GM18858 (cell line): ENCODE measurements at regions not wholly inside any gene's neighbourhood (a gene's known extent, or its start where the extent isn't known, plus 50 kb on each side); places are given as distances from the start of the nearest gene placed in this dataset.
"Not testable (repeated sequence)": the region's sequence is repeated elsewhere in the genome, so short reads cannot be mapped to it uniquely, and the experiment has no call there.

ENCODE experiments used
- ATAC-seq: cut with Tn5 transposase; IDR thresholded peaks from one replicate; pipeline ENCODE4 v1.9.1; 2021; ENCODE audit not compliant: unreplicated experiment

DNA sequence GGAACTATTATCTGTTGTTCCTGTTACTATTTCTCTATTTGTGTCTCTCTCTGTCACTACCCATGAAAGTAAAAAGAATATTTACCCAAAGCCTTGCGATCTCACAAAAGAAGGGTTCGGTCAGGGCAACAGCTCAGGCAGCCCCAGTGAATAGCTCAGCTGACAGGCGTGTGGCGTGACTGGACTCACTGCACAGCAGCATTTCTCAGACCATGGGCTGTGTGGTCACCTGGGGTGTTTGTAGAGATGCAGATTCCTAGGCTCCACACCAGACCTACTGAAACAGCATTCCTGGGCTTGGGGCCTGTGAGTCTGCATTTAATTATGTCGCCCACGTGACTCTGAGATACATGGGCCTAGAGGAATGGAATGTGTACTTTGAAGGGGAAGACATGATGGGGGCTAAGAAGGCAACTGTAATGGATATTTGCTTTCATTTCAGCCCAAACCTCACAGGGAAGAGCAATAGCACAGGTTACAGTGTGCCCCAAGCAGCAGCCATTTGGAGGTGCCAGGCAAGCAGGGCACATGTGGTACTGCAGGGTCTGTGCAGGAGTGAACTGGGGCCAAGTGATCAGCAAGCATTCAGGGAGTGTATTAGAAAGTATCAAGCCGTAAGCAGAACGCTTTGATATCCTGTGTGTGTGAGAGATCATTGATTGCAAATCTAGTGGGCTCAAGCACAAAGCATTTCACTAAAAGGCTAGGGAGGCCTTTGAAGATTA, 90.4 kb upstream of the RBMS1 start:
- ATAC-seq = no peak

DNA sequence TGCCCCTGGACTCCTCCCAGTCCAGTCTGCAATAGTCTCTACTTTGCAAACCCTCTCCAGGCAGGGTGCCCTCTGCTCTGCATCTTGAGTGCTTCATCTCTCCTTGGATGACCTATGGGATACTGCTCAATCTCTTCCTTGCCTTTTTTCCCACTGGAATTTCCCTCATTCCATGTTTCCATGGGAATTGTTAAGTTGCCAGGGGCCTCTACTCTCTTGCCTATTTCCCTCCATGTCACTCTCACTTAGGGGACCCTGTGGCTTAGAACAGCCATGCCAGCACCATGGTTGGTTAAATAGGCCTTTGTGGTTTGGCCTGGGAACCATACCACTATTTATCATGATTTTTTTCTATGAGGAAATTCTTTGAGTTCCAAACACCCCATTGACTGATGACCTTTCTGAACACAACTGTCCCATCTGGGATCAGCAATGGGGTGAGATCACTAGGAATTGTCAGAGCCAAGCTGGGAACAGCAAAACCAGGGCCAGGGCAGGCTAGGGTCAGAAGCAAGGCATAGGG, 91.4 kb upstream of the RBMS1 start:
- ATAC-seq = no peak

DNA sequence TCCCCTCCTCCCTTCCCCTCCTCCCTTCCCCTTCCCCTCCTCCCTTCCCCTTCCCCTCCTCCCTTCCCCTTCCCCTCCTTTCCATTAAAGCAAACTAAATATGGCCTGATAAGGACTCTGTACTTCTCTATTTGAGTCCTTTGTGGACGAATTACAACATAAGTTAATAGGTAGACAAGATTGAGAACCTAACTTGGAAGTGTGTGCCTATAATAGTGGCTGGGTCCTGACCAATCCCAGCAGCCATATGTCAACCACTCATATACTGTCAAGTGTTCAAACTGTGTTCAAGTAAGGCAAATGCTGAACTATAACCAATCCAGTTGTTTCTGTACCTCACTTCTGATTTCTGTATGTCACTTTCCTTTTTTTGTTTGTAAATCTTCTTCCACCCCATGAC, 97.1 kb upstream of the RBMS1 start:
- no peak for ATAC-seq

DNA sequence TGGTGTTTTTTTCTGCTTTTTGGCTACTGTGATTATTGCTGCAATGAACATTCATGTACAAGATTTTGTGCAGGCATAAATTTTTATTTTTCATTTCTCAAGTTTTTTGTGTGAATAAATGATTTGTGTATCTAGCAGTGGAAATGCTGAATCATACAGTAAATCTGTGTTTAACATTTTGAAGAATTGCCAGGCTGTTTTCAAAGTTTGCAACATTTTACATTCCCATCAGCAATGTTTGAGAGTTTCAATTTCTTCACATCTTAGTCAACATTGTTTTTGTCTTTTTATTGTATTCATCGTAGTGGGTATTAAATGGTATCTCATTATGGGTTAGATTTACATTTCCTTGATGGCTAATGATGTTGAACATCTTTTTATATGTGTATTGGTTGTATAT, 98.8 kb upstream of the RBMS1 start:
- ATAC-seq = no peak

DNA sequence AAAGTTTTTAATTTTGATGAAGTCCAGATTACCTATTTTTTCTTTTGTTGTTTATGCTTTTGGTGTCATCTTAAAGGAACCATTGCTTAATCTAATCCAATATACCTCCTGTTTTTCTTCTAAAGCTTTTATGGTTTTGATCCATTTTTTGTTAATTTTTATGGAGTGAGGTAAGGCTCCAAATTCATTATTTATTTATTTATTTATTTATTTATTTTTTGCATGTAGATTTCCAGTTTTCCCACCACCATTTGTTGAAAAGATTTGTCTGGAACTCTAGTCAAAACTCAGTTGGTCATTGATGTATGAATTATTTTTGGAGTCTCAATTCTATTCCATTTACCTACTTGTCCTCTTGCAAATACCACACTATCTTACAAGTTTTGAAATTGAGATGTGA, 99.4 kb upstream of the RBMS1 start:
- ATAC-seq = no peak

DNA sequence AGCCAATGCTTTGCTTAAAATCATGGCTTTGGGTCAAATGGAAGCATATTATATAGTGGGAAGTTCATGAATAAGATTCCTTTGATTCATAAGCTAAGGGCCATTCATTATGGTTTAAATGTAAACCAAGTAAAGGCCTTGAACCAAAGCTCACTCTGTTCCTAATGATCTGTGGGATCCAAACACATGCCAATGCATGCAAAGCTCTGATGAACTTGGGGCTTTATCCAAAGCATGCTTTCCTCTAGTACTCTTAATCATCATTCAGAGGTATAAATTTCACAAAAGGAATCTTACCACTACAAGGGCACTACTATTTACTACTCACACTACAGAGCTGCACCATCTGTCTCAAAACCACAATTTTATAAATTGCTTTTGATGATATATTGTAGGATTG, 102.8 kb upstream of the RBMS1 start:
- no peak for ATAC-seq

DNA sequence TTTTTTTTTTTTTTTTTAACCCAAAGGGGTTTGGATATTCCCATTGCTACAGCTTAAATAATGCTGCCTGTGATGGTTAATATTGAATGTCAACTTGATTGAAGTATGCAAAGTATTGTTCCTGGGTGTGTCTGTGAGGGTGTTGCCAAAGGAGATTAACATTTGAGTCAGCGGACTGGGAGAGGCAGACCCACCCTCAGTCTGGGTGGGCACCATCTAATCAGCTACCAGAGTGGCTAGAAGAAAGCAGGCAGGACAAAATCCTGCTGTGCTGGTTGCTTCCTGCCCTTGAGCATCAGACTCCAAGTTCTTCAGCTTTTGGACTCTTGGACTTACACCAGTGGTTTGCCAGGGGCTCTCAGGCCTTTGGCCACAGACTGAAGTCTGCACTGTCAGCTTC, 106.8 kb upstream of the RBMS1 start:
- not testable (repeated sequence) for ATAC-seq

DNA sequence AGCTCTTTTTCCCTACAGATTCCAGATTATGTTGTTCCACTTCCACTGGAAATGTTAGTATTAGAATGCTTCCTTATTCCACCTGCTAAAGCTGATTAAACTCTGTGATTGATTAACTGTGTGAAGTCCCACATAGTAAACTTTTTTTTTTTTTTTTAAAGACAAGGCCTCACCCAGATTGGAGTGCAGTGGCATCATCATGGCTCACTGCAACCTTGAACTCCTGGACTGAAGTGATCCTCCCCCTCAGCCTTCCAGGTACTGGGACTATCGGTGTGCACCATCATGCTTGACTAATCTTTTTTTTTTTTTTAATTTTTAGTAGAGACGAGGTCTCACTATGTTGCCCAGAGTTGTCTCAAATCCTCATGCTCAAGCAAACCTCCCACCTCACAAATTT, 108.5 kb upstream of the RBMS1 start:
- no peak for ATAC-seq

DNA sequence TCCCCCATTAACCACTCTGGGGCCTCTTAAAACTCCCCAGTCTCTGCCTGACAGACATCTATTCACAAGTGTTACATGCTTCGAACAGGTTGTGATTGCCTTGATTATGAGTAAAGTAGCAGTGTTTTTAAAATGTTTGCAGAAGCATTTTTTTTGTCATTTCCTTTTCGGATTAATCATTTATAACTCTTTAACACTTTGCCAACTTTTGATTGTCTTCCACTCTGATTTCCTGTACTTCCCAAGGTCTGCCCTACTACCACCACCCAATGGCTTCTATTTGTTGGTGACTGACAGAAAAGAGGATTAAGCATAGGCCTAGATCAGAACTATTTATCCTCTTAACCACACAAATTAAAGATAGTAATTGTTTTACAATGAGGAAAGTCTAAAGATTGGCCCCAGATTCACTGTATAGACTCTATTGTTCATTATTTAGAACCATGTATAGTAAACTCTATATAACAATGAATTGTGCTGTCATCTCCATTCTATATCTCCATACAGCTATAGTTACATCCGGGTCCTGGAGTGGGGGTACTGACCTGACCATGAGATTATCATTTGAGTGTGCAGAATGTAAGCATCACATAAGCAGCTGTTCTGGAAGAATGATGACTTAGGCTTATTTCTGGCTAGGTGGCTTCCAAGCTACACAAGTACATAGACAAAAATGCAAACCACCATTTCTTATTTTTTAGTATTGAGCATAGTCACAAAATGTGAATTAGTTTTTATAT, 110.3 kb upstream of the RBMS1 start:
- no peak for ATAC-seq

DNA sequence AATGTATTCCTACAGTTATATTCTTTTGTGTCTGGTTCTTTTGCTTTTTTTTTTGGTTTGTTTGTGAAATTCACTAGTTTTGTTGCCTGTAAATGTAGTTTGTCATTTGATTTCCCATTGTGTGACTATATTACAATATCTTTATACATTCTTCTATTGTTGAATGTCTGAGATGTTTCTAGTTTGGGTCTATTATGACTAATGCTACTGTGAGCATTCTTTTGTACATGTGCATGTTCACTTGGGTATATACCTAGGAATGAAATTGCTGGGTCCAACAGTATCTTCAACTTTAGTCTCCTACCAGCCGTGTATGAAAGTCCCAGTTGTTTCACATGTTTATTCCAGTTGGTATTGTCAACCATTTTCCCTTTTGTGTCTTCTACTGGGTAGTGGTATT, 112.7 kb upstream of the RBMS1 start:
- ATAC-seq = no peak

DNA sequence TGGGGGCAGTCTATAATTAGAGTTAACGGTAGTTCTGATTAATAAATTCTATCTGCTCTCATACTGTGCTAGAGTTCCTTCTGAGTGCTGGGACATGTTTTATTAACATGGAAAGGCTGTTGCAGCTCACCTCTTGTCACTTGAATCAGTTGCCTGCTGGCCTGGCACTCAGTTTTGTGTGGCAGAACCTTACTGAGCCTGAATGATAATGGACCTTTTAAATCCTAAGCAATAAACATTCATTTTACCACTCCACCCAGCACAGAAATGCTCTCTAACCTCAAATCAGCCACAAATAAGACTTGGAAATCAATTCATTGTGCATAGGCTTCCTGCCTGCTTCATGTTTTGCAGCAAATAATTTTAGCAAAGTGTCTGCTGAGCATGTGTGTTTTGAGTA, 115.0 kb upstream of the RBMS1 start:
- no peak for ATAC-seq

DNA sequence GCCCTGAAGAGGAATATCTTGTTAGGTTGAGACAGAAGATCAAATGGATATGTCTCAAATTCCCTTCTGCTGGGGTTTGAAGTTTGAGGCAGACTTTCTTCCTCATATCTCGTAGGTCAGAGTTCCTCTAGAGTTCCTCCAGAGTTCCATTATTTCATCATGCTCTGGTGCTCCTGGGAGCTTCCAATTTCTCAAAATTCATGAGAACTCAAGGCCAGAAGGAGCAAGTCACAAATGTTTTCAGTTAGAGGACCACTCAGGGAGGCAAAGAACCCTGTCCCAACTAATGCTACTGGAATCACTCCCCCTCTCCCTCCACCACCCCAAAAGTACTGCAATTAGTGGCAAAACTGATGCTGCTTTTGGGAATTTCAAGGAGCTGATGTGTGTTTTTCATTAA, 115.7 kb upstream of the RBMS1 start:
- no peak for ATAC-seq

DNA sequence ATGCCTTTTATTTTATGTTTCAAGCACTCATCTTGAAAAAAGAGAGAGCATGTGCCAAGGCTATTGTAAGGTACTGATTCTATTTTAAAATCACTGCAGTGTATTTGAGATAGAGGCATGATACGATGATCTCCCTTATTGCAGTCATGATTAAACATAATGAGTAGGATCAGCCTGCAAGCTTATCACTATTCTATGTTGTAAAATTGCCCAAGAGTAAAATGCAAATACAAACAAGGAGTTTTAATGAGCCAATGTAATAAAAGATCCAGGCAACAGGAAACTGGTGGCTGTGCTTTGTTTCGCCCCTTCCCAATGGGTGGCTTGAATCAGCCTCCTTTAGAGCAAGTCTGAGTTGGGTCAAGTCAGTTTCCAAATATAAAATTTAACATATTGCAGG, 116.4 kb upstream of the RBMS1 start:
- no peak for ATAC-seq

DNA sequence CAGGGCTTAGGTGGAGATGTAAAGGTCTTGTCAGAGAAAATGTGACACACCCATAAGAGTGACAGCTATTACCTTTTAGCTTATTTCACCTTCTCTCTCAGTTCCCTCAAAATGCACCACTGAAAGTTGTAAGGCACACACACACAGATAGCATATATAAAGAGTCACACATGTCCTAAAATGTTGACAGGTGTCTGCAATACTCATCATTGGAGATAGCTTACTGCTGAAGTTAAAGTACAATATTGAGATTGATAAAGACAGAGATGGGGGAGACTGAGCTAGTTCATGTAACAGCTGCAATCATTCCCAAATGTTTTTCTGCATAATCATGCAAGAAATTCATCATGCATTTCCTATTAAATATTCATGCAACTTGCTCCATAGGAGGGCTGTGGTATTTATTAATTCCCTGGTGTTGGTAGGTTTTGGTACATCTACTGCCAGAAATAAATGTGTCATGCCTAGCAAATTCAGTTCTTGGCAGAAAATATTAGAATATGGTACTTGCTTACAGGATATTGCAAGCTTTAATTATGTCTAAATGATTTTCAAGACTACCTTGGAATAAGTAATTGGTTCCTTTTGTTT, 118.8 kb upstream of the RBMS1 start:
- no peak for ATAC-seq

DNA sequence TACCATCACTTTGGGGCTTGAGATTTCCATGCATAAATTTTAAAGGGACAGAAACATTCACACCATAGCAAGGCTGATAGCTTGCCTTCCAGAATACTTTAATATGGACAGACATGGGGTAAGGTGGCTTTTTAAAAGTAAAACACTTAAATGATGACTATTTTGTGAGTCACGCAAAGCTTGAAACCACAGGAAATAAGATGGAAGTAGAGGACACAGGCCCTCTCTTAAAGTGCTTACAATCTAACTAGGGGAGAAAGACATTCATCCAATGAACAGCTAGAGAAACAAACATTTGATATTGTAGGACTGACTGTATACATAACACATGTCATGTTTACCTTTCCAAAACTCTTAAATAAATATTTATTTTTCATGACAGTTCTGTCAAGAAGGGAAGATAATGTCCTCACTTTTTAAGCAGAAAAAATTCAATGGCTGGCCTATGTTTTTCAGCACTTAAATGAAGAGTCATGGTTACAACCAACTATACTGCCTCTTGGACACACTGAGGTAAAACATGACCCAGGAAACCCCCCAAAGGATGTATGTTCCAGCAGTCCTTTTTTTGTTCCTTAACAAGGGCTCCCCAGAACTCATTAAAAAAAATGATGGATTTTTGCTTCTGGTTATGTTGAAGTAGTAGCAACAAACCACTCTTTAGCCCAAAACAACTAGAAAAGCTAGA, 120.0 kb upstream of the RBMS1 start:
- no peak for ATAC-seq

DNA sequence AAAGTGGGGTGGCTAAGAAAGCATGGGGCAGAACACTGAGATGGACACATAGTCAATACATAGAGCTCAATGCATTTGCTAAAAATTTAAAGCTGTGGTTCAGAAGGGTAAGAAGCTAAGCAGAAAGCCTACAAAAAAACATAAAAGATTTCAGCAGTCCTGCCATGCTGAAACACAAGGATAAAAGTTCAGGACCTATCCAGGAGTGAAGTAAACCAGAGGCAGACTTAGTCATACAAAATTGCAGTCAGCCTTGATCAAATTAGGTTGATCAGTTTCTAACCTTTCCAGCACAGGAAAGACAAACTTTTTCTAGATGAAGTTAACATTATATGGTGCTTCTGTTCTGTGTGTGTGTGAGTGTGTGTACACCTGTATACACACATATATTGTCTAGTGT, 120.8 kb upstream of the RBMS1 start:
- no peak for ATAC-seq

DNA sequence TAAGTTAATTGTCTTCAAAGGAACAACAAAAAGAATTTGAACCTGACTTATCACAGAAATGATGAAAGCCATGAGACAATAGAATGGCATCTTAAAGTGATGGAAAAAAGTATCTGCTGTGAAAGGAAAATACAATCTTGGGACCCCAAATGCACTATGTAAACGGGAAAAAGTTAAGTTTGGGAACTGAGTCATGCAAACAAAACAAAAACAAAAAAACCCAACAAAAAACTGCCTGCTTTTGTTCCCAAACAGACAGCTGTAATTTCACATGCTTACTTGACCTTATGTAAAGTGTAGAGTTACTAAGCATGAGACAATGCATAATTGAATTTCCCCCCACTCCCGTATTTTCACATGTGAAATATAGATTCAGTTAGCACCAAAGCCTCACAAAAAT, 122.1 kb upstream of the RBMS1 start:
- ATAC-seq = no peak

DNA sequence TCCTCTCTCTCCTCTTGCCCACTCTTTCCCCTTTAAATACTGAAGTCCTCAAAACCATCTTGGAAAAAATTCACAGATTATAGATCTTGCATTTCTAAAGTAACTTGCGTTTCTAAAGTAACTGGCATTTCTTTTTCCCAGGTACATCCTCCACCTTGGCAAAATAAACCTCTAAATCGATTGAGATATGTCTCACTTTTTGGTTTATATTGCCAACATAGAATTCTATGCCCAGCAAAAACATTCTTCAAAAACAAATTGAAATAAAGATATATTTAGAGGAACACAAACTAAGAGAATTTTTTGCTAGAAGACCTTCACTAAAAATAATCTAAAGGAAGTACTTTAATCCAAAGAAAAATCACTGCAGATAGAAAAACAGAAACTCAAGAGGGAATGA, 122.5 kb upstream of the RBMS1 start:
- no peak for ATAC-seq

DNA sequence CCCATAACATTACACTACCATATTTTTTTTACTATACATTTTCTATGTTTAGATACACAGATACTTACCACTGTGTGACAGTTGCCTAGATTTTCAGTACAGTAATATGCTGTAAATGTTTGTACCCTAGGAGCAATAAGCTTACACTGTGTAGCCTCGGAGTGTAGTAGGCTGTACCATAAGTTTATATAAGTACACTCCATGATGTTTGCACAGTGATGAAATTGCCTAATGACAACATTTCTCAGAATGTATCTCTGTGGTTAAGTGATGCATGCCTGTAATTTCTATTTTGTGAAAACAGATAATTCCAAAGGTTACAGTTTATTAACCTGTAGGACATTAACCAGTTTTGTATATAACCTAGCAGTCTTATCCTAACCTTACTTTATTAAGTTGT, 128.1 kb upstream of the RBMS1 start:
- no peak for ATAC-seq

DNA sequence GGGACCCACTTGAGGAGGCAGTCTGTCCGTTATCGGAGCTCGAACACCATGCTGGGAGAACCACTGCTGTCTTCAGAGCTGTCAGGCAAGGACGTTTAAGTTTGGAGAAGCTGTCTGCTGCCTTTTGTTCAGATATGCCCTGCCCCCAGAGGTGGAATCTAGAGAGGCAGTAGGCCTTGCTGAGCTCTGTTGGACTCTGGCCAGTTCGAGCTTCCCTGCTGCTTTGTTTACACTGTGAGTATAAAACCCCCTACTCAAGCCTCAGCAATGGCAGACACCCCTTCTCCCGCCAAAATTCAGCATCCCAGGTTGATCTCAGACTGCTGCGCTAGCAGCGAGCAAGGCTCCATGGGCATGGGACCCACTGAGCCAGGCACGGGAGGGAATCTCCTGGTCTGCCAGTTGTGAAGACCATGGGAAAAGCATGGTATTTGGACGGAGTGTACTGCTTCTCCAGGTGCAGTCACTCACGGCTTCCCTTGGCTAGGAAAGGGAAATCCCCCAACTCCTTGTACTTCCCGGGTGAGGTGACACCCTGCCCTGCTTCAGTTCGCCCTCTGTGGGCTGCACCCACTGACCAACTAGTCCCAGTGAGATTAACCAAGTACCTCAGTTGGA, 134.5 kb upstream of the RBMS1 start:
- ATAC-seq = not testable (repeated sequence)

DNA sequence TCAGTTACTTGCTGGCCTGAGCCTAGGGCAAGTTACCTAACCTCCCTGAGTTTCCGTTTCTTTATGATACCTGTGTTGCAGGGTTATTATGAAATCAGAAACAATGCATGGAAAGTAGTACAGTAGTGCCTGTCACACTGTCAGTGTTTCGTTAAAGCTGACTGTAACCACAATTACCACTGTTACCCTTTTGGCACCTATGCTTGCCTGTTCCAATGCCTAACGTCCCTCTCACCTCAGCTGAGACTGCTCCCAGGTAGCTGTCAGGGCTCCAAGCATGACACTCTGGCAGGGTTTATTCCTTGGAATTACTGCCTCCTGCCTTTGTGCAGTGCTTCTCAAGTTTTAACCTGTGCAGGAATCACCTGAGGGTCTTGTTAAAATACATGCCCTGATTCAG, 135.2 kb upstream of the RBMS1 start:
- no peak for ATAC-seq
